Posterior vena cava (tissue), 2 donors: ENCODE measurements at regions not wholly inside any gene's neighbourhood (a gene's known extent, or its start where the extent isn't known, plus 50 kb on each side); places are given as distances from the start of the nearest gene placed in this dataset.

ENCODE experiments used
- DNase-seq: peaks from one replicate; pipeline ENCODE4 v3.0.0-alpha.2; 2020; ENCODE audit warnings: low spot score
- intact Hi-C, 2 donors: fragments of 100-400 bp; cut with DNase I; formaldehyde crosslinking; loops; one replicate each; pipeline versions ENCODE4 v1.14.1 to v1.14.2; 2022 to 2023
- donor health status: DM: yes; HTN: yes; CAD: no.
- donor health status: DM: yes; HTN: yes; CAD: no.

DNA sequence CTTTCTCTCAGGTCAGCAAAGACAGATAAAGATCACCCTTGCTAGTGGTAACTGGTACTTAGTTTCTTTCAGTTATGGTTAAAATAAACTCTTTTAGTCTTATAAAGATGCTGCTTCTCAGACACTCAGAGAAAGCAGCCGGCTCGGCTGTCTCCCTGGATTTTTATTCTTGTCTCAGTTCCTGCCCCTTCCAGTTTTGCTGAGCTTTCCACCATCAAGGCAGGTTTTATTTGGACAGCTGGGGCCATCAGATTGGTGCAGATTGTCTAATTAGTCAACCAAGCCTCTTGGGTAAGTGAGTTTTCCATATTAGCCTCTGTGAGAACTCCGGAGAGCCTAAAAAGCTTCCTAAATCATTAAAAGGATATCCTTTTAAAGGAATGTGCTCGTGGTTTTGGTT is 130.8 kb upstream of the BMP4 start:
- intact Hi-C loops: no loop called here

DNA sequence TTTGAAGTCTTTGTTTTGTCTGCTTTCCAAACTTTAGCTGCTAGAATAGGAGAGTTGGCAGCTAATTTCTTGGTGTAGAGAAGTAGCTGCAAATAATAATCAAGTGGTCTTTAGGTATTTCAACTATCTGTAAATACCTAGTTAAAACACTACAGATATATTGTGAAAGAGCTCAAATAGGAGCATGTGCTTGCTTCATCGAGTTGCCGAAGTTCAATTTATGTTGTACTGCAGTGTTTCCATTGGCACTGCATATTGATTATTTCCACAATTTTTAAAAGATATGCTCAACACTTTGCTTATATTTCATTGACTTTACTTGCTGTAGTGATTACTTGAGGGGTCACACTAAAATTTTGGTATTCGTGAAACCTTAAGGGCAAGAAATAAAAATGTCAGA is 131.6 kb upstream of the BMP4 start:
- DNase-seq: no peak
- intact Hi-C loops: no loop called here

More for the DNA sequence above, 130.8 kb upstream of the BMP4 start:
- no peak for DNase-seq

DNA sequence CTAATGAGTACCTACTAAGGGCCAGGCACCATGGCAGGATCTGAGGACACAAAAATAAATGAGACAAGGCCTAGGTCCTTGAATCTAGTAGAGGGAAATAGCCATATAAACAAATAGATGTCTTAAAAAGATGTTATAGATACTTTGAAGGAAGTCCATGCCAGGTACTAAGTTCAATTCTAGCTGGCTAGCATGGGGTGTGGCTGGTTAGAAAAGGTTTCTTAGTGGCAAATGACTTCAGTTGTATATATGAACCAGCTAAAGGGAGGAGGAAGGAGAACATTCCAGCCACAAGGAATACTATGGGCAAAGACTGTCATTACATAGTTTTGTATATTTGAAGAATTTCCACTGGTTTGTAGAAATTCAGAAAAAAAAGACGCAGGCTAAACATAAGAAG is 133.6 kb upstream of the BMP4 start:
- DNase-seq: no peak
- intact Hi-C loops: no loop called here

DNA sequence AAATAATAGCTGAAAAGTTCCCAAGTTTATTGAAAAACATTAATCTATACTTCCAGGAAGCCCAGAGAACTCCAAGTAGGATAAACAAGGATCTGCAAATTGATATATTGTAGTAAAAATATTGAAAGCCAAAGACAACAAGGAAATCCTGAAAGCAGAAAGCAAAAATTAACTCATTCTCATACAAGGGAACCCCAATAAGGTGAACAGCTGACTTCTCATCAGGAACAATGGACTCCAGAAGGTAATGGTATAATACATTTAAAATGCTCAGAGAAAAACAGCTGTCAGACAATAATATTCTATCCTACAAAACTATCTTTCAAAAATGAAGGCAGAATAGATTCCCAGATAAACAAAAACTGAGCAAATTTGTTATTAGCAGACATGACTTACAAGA is 138.1 kb upstream of the BMP4 start:
- intact Hi-C loops: no loop called here
- no peak for DNase-seq

DNA sequence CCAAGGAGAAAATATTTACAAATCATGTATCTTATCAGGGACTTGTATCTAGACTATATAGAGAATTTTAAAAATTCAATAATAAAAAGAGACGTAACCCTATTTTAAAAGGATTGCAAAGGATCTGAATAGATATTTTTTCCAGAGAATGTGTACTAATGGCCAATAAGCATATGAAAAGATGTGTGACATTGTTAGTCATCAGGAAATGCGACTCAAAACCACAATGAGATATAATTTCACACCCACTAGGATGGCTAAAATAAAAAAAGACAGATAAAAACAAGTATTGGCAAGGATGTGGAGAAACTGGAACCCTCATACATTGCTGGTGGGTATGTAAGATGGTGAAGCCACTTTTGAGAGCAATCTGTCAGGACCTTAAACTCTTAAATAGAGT is 141.9 kb upstream of the BMP4 start:
- no peak for DNase-seq
- intact Hi-C loops: no loop called here

DNA sequence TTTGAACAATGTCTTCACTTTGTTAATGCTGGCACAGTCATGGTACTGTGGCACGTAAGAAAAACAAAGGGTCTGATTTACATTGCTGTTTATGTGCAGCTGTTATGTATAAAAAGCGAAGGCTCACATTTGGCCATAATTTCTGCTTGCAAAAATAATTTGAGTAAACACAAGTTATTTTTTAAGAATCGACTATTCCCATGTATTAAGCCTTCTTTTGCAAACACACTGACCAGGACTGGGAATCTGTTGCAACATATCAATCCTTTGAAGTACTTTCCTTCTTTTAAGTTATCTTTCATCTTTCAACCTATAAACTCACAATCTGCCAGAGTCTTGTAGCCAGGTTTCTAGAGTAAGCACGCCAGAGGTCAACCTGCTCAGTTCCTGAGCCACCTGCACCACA is 145.4 kb upstream of the BMP4 start:
- DNase-seq: no peak
- intact Hi-C loops: no loop called here

DNA sequence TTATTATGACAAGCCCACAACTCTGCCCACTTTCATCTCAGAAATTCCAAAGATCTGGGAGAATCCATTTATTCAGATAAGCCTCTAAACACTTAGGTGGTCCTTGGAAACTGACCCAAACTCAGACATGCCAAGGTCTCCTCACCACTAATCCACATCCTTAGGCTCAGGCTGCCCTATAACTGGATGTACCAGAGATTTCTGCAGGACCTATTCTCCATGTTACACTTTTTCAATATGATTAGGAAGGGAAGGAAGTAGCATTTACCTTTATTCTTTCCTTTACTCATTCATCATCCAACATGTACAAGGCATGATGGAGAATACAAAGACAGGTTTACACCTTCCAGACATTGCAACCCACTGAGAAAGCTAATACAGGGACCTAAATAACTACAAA is 145.9 kb upstream of the BMP4 start:
- intact Hi-C loops: no loop called here
- no peak for DNase-seq

DNA sequence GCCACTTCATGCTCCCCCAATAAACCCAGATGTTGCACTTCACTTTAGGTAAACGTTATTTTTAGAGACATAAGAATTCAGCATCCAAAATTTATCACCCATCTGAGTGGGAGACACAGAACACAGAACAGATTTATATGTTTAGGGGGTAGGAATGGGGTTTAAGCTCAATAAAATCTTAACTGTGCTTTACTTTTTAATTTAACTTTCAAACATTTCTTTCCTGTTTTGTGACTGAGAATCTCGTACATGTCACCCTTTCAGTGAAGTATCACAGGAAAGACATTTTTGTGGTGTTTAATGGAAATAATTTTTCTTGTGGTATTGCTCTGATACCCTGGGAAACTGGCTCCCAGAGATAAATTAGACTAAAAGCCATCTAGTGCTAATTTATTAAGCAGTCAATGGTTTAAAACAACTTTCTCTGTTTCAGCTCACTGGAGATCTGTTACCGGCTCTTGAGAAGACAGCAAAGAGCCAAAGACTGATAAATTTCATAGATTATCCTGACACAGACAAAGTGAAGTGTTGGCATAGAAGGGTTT is 148.0 kb upstream of the BMP4 start:
- no peak for DNase-seq
- intact Hi-C loops: no loop called here

DNA sequence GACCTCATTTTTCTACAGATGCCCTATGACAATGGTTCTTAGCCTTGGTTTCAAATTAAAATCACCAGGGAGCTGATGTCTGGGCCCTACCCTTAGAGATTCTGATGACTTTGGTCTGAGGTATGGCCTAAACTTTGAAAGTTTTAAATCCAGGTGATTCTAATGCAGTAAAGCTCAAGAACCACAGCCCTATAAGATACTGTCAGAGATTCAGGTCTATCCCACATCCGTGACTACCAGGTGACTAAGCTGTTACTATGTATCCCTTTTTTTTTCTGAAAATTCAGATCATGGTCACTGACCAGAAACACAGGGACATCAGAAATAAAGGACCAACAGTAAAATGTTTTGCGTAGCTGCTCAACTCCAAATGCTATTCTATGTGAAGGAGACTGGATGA is 148.8 kb upstream of the BMP4 start:
- intact Hi-C loops: no loop called here
- DNase-seq: no peak

DNA sequence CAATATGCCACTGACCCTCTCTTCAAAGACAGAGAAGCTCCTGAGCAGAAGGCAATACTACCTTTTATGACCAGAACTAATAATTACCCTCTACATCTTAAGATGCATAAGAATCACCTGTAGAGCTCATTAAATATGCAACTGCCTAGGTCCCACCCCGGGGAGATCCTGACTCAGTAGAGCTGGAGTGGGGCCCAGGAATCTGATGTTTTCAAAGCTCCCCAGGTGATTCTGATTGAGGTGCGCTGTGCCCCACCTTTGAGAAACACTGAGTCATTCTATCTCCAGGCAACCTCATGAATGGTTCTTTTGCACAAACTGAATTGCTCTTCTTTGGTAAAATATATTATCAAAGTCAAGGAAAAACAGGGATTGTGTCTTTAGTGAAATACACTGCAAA is 149.3 kb upstream of the BMP4 start:
- no peak for DNase-seq
- intact Hi-C loops: no loop called here

DNA sequence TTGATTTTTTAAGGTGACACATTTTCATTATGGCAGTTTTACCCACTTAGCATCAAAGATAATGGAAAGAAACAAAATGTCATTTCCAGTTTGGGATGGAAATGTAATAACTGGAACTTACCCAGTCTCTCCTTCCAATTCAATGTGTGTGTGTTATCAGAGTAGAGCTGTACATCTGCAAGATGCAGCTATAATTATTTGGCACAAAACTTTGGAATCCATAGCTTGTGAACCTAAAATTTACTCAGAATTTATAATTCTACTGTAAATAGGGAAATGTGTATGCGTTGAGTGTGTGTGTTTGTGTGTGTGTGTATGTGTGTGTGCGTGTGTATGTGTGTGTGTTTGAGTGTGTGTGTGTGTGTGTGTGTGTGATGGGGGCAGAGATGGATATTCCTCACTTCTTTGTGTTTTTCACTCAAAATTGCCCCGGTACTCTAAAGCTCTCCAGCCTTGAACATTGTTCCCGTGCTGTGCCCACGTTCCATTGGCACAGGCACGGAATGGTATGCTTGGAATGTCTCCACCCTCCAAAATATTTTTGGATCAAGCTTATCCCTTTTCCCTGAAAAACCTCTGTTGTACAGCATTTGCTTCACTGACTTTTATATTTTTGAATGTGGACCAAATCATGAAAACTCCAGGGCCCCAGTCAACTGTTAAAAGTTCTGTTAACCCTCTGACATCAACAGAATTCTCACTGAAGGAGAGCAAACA is 150.2 kb upstream of the BMP4 start:
- no peak for DNase-seq
- intact Hi-C loops: no loop called here

DNA sequence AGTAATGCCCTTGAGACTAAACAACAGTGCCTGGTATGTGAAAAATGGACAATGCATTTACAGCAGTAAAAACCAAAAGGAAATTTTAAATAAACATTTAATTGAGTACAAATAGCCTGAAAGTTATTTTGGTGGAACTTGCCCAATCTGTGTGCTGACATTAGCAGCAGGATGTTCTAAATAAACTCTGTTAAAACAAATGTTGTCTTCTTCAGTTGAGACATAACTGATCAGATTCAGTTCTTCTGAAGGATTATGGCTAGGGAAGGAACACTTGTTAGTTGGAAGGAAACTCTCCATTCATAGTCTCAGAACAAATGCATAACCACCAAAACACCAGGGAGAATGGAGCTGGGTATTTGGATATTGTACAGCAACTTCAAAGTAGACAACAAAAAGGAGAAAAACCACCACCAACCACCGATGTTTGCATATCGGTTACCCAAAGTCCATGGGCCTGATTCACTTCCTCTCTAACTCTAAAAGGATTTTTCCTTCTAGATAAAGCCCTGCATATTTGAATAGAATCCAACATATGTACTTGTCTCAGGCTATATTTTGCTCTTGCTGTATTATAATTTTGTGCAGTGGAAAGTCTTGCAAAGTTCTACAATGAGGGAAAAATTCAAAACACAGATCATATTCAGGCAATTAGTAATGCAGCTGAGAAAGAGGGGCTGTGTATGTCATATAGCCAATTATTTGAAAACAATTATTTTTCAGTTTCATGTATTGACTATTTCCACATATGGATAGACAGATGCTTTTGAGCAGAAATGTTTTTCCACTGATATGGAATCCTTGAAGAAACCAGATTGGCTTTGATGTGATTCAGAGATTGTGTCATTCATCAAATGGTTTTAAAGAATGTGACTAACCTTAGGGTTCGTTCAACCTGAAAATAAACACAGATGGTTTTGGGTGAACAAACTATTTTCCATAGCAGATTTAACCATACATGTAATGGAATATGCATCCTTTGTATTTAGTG is 152.2 kb upstream of the BMP4 start:
- intact Hi-C loops: no loop called here
- DNase-seq: no peak

DNA sequence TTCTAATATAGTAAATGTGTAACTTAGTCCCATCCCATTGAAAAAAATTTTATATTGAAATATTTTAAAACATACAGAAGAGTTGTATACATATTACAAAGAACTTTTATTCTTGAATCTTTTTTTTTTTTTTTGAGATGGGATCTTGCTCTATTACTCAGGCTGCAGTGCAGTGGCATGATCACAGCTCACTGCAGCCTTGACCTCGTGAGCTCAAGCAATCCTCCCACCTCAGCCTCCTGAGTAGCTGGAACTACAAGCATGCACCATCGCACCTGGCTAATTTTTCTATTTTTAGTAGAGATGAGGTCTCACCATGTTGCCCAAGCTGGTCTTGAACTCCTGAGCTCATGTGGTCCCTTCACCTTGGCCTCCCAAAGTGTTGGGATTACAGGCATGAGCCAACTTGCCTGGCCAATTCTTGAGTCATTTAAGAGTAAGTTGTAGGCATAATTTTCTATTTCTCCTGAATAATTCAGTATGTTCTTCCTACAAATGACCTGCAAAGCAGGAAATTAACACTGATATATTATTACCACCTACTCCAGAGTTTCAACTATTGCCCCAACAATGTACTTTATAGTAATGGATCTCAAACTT is 153.0 kb upstream of the BMP4 start:
- intact Hi-C loops: no loop called here
- no peak for DNase-seq

DNA sequence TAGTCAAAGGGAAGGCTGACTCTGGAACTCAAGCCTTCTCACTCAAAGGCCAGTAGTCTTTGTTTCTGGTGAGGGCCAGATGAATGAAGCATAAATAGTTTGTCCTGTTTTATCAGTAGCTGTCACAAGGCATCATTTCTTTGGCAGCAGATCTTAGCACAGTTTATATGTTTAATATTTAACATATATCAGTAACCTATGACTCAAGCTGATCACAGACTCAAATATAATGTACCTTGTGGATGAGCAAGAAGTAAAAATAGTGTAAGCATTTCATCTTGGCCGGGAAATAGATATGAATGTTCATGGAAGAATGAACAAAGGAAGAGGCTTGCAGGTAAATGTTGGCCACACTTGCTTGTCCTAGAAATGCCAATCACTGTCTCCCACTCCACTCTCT is 158.3 kb upstream of the BMP4 start:
- DNase-seq: no peak
- intact Hi-C loops: no loop called here

DNA sequence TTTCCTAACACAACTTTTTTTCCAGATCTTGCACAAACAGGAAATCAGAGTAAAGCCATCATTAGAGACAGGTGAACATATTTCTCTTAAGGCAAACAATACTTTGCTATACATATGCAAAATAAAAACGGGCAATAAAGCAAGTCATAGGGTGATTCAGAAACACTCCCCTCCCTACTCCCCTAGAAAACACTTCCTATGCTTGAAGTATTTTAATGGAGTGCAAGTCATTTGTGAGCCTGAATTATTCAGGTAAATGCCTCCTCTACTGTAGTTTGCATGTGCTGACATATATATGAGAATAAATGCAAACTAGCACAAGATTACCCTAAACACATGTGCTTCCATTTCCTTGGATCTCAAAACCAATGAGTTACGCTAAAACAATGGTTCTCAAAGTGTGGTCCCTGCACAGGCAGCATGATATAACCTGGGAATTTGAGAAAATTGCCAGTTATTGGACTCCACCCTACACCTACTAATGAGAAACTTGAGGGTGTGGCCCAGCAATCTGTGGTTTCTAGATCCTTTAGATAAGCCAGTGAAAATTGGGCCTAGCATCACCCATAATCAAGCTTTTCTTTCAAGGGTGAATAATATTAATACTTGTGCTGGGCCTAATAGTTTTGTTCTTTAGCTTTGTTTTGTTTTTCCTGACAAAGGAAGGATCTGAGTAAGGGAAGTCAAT is 159.7 kb upstream of the BMP4 start:
- intact Hi-C loops: no loop called here
- no peak for DNase-seq

DNA sequence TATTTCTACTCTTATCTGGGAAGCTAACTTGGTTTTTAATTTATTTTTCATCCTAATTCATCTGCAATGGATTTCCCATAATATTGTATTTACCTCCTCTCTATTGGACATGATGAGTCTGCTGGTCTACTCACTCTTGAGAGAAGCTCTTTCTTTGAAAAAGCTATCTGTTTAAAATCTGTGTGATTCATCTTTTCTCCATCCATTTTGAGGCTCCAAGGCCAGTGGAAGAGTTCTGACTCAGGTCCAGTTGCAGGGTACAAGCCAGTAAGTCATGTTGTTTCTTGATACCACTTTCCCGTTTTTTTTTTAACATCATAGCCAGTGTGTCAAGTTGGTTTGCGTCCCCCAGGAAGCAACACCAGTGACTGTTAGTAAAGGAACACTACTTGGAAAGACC is 160.3 kb upstream of the BMP4 start:
- intact Hi-C loops: no loop called here
- no peak for DNase-seq

DNA sequence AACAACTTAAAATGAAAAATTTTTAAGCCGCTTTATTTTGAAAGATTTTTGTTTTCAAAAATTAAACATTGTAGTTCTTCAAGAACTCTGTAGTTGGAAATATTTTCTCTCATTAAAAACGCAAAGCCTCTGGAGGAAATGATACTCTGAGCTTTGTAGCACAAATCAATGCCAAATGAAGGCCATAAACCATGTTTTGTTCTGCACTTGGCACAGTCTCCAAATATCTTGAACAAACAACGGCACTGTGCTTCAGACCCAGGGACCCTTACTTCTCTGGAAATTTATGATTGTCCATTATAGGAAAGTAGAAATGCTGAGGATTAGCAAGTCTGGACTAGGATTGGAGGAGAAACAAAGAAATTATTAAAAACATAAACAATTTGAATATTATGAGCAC is 160.8 kb upstream of the BMP4 start:
- intact Hi-C loops: no loop called here
- no peak for DNase-seq

DNA sequence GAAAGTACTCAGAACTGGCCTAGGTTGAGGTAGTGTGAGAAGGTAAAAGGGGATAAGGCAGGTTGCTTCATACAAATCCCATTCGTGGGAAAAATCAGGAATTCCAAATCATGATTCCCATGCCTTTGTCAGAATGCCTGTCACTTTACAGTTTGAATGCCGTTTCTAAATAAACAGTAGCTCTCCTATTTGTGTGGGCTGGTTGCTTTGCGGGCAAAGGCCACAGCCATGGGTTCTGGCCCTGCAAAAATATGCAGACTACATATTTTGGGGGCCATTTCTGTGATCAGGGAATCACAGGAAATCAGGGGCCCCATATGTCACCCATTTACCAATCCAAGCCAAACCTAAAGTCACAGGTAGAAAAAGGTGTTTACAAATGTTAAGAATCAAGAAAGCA is 161.3 kb upstream of the BMP4 start:
- DNase-seq: no peak
- intact Hi-C loops: no loop called here

DNA sequence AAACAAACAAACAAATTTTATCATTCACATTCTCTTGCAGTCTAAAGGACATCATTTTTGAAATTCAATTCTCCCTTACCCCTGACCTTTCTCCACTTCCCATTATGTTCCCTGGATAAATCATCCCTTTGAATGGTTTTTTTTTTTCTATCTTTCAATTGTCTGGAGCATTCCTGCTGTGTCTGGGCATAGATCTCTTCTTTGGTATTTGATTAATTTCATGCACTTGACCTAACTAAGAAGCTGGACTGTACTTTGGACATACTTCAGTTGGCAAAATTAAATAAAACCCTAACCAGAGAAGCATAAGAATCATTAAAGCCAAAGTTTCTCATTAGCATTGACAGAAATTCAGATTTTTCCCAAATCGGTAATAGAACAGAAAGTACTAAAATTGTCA is 163.6 kb upstream of the BMP4 start:
- no peak for DNase-seq
- intact Hi-C loops: no loop called here
